Neural progenitor cell (in vitro differentiated cells): ENCODE measurements at regions not wholly inside any gene's neighbourhood (a gene's known extent, or its start where the extent isn't known, plus 50 kb on each side); places are given as distances from the start of the nearest gene placed in this dataset.

ENCODE experiments used
- DNase-seq: peaks from one replicate; pipeline ENCODE4 v3.0.0-alpha.2; 2016; ENCODE audit warnings: low spot score
- H2AFZ ChIP-seq: fragments of 200-600 bp; sonication (generic); replicated peaks from 2 replicates; pipeline ENCODE4 v1.6.1; 2016; ENCODE audit warnings: antibody characterized with exemption
- H3F3A ChIP-seq: fragments of 200-600 bp; sonication (generic); 2 replicates; pipeline ENCODE4 v1.6.1; 2016; ENCODE audit warnings: antibody characterized with exemption, low read depth
- H3K27ac ChIP-seq: fragments of 200-600 bp; sonication (generic); 2 replicates; pipeline ENCODE4 v1.5.1; 2016; ENCODE audit warnings: mild to moderate bottlenecking
- H3K27me3 ChIP-seq: fragments of 200-600 bp; sonication (generic); 2 replicates; pipeline ENCODE4 v1.6.1; 2016; ENCODE audit warnings: mild to moderate bottlenecking, moderate library complexity
- H3K36me3 ChIP-seq: fragments of 200-600 bp; sonication (generic); 2 replicates; pipeline ENCODE4 v1.5.1; 2016
- H3K4me1 ChIP-seq: fragments of 200-600 bp; sonication (generic); 2 replicates; pipeline ENCODE4 v1.6.1; 2016; ENCODE audit warnings: mixed run types
- H3K4me2 ChIP-seq: fragments of 200-600 bp; sonication (generic); 2 replicates; pipeline ENCODE4 v1.6.1; 2016
- H3K4me3 ChIP-seq: fragments of 200-600 bp; sonication (generic); 2 replicates; pipeline ENCODE4 v1.5.1; 2016
- H3K79me2 ChIP-seq: fragments of 200-600 bp; sonication (generic); 2 replicates; pipeline ENCODE4 v1.6.1; 2016; ENCODE audit warnings: low read depth
- H3K9ac ChIP-seq: fragments of 200-600 bp; sonication (generic); 2 replicates; pipeline ENCODE4 v1.6.1; 2016
- H3K9me3 ChIP-seq: fragments of 200-600 bp; sonication (generic); 2 replicates; pipeline ENCODE4 v1.5.1; 2016; ENCODE audit warnings: low read depth
- H4K20me1 ChIP-seq: fragments of 200-600 bp; sonication (generic); 2 replicates; pipeline ENCODE4 v1.6.1; 2016; ENCODE audit warnings: low read depth
- H3K27ac Mint-ChIP-seq: 3 replicates; pipeline ENCODE4 v1.8.0; 2021; ENCODE audit warnings: mixed read lengths
- H3K27me3 Mint-ChIP-seq: 2 replicates; pipeline ENCODE4 v1.8.0; 2022; ENCODE audit warnings: low read depth, mild to moderate bottlenecking, inconsistent platforms, moderate library complexity, mixed read lengths; ENCODE audit not compliant: insufficient read depth
- H3K36me3 Mint-ChIP-seq: 3 replicates; pipeline ENCODE4 v1.8.0; 2021; ENCODE audit warnings: mixed read lengths
- H3K4me1 Mint-ChIP-seq: 3 replicates; pipeline ENCODE4 v1.8.0; 2021; ENCODE audit warnings: mixed read lengths
- H3K4me3 Mint-ChIP-seq: 3 replicates; pipeline ENCODE4 v1.8.0; 2021; ENCODE audit warnings: mild to moderate bottlenecking, moderate library complexity, mixed read lengths
- H3K9me3 Mint-ChIP-seq: 3 replicates; pipeline ENCODE4 v1.8.0; 2020; ENCODE audit warnings: mixed read lengths
- EZH2 ChIP-seq: fragments of 200-600 bp; sonication (generic); IDR thresholded peaks from 2 replicates; pipeline ENCODE4 v1.6.1; 2017; ENCODE audit warnings: antibody characterized with exemption, mild to moderate bottlenecking, moderate library complexity
- EZH2phosphoT487 ChIP-seq: fragments of 200-600 bp; sonication (generic); IDR thresholded peaks from 2 replicates; pipeline ENCODE4 v1.6.1; 2017; ENCODE audit warnings: antibody characterized with exemption
- TF ChIP-seq, protein P1 (sequence below): fragments of 200-600 bp; sonication (generic); IDR thresholded peaks from 2 replicates; pipeline ENCODE4 v1.5.1; 2017; ENCODE audit warnings: antibody characterized with exemption, mild to moderate bottlenecking

DNA sequence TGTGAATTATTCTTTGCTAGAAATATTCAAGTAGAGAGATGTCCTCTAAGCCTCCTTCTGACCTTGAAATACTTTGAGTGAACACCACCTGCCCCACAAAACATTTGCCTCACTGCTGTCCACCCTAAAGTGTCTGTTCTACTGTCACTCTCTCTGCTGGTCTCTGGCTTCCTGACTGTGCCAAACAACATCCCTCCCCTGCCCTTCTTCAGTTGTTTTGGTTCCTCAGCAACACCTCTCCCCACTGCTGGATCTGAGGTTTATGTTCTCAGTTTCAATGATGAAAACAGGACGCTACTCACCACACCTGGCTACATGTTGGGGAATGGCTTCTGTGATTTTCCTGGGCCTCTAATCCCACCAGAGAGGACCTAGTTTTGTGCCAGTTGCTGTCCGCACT, 456.9 kb downstream of the BCOR start:
- Histone ChIP-seq H3K27me3 (no peaks in the 10 kb centered on the region), H3K4me2 (no peak overlapping the region), H3K4me1 (peaks cover 11% of the 10 kb centered on the region), H3K27ac (no peak overlapping the region), H3K79me2 (no peaks in the 10 kb centered on the region), H3F3A (peaks cover 1% of the 10 kb centered on the region), H3K9ac (no peak overlapping the region), H3K9me3 (no peaks in the 10 kb centered on the region), H3K36me3 (no peaks in the 10 kb centered on the region), H4K20me1 (no peaks in the 10 kb centered on the region), H2AFZ (no peak overlapping the region), H3K4me3 (no peak overlapping the region)
- H3K36me3 Mint-ChIP-seq: no peaks in the 10 kb centered on the region
- H3K9me3 Mint-ChIP-seq: peaks cover 3% of the 10 kb centered on the region
- H3K4me3 Mint-ChIP-seq: no peak overlapping the region
- no peak for DNase-seq
- peaks cover 5% of the 10 kb centered on the region for H3K27me3 Mint-ChIP-seq
- H3K27ac Mint-ChIP-seq: no peak overlapping the region
- peaks cover 21% of the 10 kb centered on the region for H3K4me1 Mint-ChIP-seq
- no peak for TF ChIP-seq EZH2phosphoT487

DNA sequence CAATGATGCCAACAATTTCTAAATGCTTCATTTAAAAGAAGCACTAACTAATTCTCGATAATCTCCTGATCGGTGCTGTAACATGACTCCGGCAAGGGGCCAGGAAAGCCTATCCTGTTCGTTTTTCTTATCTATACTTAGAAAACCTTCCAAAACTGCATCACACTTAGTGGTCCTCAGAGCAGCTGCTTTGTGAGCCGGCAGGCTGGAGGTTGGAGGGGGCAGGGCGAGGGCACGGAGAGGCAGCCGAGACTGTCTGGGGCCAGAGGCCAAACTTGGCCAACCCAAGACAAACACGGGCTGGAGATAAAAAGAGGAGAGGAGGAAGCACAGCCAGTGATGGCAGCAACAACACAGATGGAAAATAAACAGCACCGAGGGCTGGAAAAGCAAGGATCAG, 455.7 kb downstream of the BCOR start:
- H3F3A ChIP-seq: peaks cover 3% of the 10 kb centered on the region
- no peak overlapping the region for H2AFZ ChIP-seq
- no peaks in the 10 kb centered on the region for H3K79me2 ChIP-seq
- no peak overlapping the region for H3K9ac ChIP-seq
- no peaks in the 10 kb centered on the region for H3K9me3 ChIP-seq
- H3K27ac ChIP-seq: no peak overlapping the region
- peaks cover 11% of the 10 kb centered on the region for H3K4me1 ChIP-seq
- no peaks in the 10 kb centered on the region for H3K36me3 Mint-ChIP-seq
- no peak overlapping the region for H3K4me3 ChIP-seq
- H3K27me3 ChIP-seq: no peaks in the 10 kb centered on the region
- DNase-seq: no peak
- peaks cover 5% of the 10 kb centered on the region for H3K27me3 Mint-ChIP-seq
- TF ChIP-seq, protein P1, sequence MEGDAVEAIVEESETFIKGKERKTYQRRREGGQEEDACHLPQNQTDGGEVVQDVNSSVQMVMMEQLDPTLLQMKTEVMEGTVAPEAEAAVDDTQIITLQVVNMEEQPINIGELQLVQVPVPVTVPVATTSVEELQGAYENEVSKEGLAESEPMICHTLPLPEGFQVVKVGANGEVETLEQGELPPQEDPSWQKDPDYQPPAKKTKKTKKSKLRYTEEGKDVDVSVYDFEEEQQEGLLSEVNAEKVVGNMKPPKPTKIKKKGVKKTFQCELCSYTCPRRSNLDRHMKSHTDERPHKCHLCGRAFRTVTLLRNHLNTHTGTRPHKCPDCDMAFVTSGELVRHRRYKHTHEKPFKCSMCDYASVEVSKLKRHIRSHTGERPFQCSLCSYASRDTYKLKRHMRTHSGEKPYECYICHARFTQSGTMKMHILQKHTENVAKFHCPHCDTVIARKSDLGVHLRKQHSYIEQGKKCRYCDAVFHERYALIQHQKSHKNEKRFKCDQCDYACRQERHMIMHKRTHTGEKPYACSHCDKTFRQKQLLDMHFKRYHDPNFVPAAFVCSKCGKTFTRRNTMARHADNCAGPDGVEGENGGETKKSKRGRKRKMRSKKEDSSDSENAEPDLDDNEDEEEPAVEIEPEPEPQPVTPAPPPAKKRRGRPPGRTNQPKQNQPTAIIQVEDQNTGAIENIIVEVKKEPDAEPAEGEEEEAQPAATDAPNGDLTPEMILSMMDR: no peak
- H3K4me1 Mint-ChIP-seq: peaks cover 21% of the 10 kb centered on the region
- no peaks in the 10 kb centered on the region for H3K36me3 ChIP-seq
- H3K4me2 ChIP-seq: no peak overlapping the region
- no peaks in the 10 kb centered on the region for H4K20me1 ChIP-seq
- H3K27ac Mint-ChIP-seq: no peak overlapping the region
- H3K9me3 Mint-ChIP-seq: peaks cover 3% of the 10 kb centered on the region
- H3K4me3 Mint-ChIP-seq: no peak overlapping the region

DNA sequence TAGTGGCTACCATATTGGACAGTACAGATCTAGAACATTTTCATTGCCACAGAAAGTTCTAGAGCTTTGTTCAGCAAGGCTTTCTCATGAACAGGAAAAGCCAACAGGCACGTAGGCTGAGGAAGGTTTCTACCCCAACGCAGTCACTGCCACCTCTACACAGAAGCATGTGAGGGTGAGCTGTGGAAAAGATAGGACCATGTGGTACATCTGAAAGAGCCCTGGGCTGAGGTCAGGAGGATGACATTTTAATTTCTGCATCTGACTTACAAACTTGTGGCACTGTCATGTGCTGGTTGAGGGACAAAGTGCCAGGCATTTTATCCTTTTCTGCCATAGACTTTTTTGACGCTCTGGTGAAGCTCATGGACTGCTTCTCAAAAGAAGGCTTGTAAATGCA, 454.2 kb downstream of the BCOR start:
- H3K9me3 ChIP-seq: no peaks in the 10 kb centered on the region
- no peaks in the 10 kb centered on the region for H3K36me3 Mint-ChIP-seq
- H3K4me1 Mint-ChIP-seq: peaks cover 21% of the 10 kb centered on the region
- no peak for DNase-seq
- no peak overlapping the region for H3K27ac ChIP-seq
- TF ChIP-seq EZH2 (no peak), EZH2phosphoT487 (no peak)
- TF ChIP-seq, protein P1: no peak
- H3K4me1 ChIP-seq: peaks cover 11% of the 10 kb centered on the region
- no peak overlapping the region for H3K4me3 Mint-ChIP-seq
- H3K4me2 ChIP-seq: no peak overlapping the region
- H3K9me3 Mint-ChIP-seq: peaks cover 3% of the 10 kb centered on the region
- no peak overlapping the region for H2AFZ ChIP-seq
- H3F3A ChIP-seq: peaks cover 3% of the 10 kb centered on the region
- H3K79me2 ChIP-seq: no peaks in the 10 kb centered on the region
- no peaks in the 10 kb centered on the region for H3K27me3 ChIP-seq
- no peak overlapping the region for H3K9ac ChIP-seq
- no peaks in the 10 kb centered on the region for H4K20me1 ChIP-seq
- peaks cover 5% of the 10 kb centered on the region for H3K27me3 Mint-ChIP-seq
- H3K36me3 ChIP-seq: no peaks in the 10 kb centered on the region
- H3K4me3 ChIP-seq: no peak overlapping the region
- no peak overlapping the region for H3K27ac Mint-ChIP-seq

DNA sequence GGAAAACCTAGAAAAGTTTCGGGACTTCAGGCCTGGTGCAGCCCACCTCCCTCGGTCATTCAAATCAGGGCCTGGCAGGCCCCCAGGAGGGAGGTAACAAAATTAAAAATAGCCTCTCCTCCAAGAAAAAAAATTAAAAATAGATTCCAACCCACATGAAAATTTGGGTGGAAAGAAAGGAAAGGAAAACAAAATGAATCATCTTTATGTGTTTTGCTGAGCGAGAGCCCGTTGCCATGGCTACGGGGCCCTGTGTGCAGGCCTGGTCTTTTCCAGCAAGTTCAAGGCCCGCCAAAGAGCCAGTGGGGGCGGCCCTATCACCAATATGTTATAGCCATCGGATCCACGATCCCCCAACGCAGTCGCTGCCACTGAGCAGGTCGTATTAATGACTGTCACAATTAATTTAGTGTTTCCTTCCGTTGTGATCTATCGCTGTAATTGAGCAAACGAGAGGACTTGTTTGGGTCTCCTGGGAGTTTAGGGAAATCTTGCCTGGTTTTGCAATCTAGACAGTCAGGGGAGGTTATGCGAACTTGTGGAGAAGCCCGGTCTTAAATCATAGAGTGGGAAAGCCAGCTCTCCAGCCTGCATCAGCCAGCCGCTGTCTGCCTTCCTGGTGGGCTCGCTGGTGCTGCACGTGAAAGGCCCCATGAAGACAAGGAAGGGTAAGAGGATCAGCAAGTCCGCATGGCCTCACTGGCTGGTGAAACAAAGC, 452.4 kb downstream of the BCOR start:
- H3K27me3 ChIP-seq: no peaks in the 10 kb centered on the region
- peaks cover 11% of the 10 kb centered on the region for H3K4me1 ChIP-seq
- Mint-ChIP-seq H3K27ac (no peak overlapping the region), H3K4me1 (peaks cover 21% of the 10 kb centered on the region), H3K36me3 (no peaks in the 10 kb centered on the region), H3K9me3 (no peaks in the 10 kb centered on the region), H3K27me3 (peaks cover 2% of the 10 kb centered on the region), H3K4me3 (no peak overlapping the region)
- no peak overlapping the region for H3K4me3 ChIP-seq
- H3K36me3 ChIP-seq: no peaks in the 10 kb centered on the region
- no peak overlapping the region for H3K9ac ChIP-seq
- no peak overlapping the region for H3K27ac ChIP-seq
- H3F3A ChIP-seq: peaks cover 3% of the 10 kb centered on the region
- no peaks in the 10 kb centered on the region for H4K20me1 ChIP-seq
- H3K9me3 ChIP-seq: no peaks in the 10 kb centered on the region
- peak; percentile 30 for DNase-seq
- no peaks in the 10 kb centered on the region for H3K79me2 ChIP-seq
- TF ChIP-seq EZH2 (no peak), EZH2phosphoT487 (no peak)
- H3K4me2 ChIP-seq: no peak overlapping the region
- no peak overlapping the region for H2AFZ ChIP-seq
